GM21619 (cell line): ENCODE measurements at regions not wholly inside any gene's neighbourhood (a gene's known extent, or its start where the extent isn't known, plus 50 kb on each side); places are given as distances from the start of the nearest gene placed in this dataset.
A peak's percentile ranks its signal among the peaks of the same experiment; 100 is the strongest.
"Not testable (repeated sequence)": the region's sequence is repeated elsewhere in the genome, so short reads cannot be mapped to it uniquely, and the experiment has no call there.

Experiments
- ATAC-seq: cut with Tn5 transposase; IDR thresholded peaks from one replicate; pipeline ENCODE4 v1.9.1; 2021; ENCODE audit not compliant: unreplicated experiment

- peak; percentile 35 for ATAC-seq
Observed at GRCh38 chr14:71355324-71356201, 448.3 kb downstream of the PCNX1 start.

- no peak for ATAC-seq
Observed at GRCh38 chr14:71358209-71358931, 451.1 kb downstream of the PCNX1 start.

- ATAC-seq: not testable (repeated sequence)
Observed at GRCh38 chr14:71358932-71359421, 451.7 kb downstream of the PCNX1 start.

- ATAC-seq: no peak
Observed at GRCh38 chr14:71359823-71360222, 452.6 kb downstream of the PCNX1 start.

- ATAC-seq: no peak
Observed at GRCh38 chr14:71361336-71361735, 454.1 kb downstream of the PCNX1 start.

GRCh38 chr14:71361874-71362273, 454.6 kb downstream of the PCNX1 start:
- ATAC-seq: no peak

- no peak for ATAC-seq
Observed at GRCh38 chr14:71362282-71362681, 455.0 kb downstream of the PCNX1 start.

- ATAC-seq: no peak
Observed at GRCh38 chr14:71362920-71363584, 455.8 kb downstream of the PCNX1 start.

GRCh38 chr14:71363946-71364925, 457.0 kb downstream of the PCNX1 start:
- no peak for ATAC-seq

- no peak for ATAC-seq
Observed at GRCh38 chr14:71365361-71365760, 458.1 kb downstream of the PCNX1 start.

GRCh38 chr14:71366861-71367260, 459.6 kb downstream of the PCNX1 start:
- no peak for ATAC-seq

- no peak for ATAC-seq
Observed at GRCh38 chr14:71371711-71372396, 464.6 kb downstream of the PCNX1 start.

GRCh38 chr14:71372411-71372838, 465.2 kb downstream of the PCNX1 start:
- ATAC-seq: no peak

GRCh38 chr14:71373773-71374172, 466.5 kb downstream of the PCNX1 start:
- ATAC-seq: no peak

GRCh38 chr14:71374989-71375388, 467.7 kb downstream of the PCNX1 start:
- ATAC-seq: no peak

- ATAC-seq: no peak
Observed at GRCh38 chr14:71377099-71377498, 469.8 kb downstream of the PCNX1 start.

- no peak for ATAC-seq
Observed at GRCh38 chr14:71380271-71380670, 473.0 kb downstream of the PCNX1 start.

GRCh38 chr14:71381814-71382213, 474.6 kb downstream of the PCNX1 start:
- ATAC-seq: no peak

GRCh38 chr14:71382315-71382714, 475.1 kb downstream of the PCNX1 start:
- ATAC-seq: no peak

- no peak for ATAC-seq
Observed at GRCh38 chr14:71383510-71383909, 476.3 kb downstream of the PCNX1 start.
